Body of pancreas (tissue), 4 donors: ENCODE measurements at regions not wholly inside any gene's neighbourhood (a gene's known extent, or its start where the extent isn't known, plus 50 kb on each side); places are given as distances from the start of the nearest gene placed in this dataset.
"Not testable (repeated sequence)": the region's sequence is repeated elsewhere in the genome, so short reads cannot be mapped to it uniquely, and the experiment has no call there.

Experiments
- ATAC-seq: fragments of 150-250 bp; one replicate; pipeline ENCODE4 v1.9.1; 2016
- DNase-seq, 4 donors: peaks; one replicate each; pipeline ENCODE4 v3.0.0-alpha.2; 2019
- H3K27ac ChIP-seq, 4 donors: fragments of 200-600 bp; sonication (generic); 1 replicate in 3 of 4; 2 replicates in 1 of 4; pipeline versions ENCODE4 v1.5.1 to v1.6.1; 2016 to 2019; ENCODE audit warnings: mild to moderate bottlenecking in 1 of 4, mixed read lengths in 1 of 4, moderate library complexity in 1 of 4
- H3K27me3 ChIP-seq, 2 donors: fragments of 200-600 bp; sonication (generic); one replicate each; pipeline ENCODE4 v1.6.0; 2016; ENCODE audit warnings: mild to moderate bottlenecking in 1 of 2
- H3K36me3 ChIP-seq, 2 donors: fragments of 200-600 bp; sonication (generic); replicated peaks in 1 of 2; 2 replicates each; pipeline ENCODE4 v1.5.1; 2016; ENCODE audit warnings: low read depth in 2 of 2; ENCODE audit not compliant: insufficient read depth in 1 of 2
- H3K4me1 ChIP-seq: fragments of 200-600 bp; sonication (generic); one replicate; pipeline ENCODE4 v1.6.0; 2016
- H3K4me3 ChIP-seq, 2 donors: fragments of 200-600 bp; sonication (generic); 1 replicate in 1 of 2; 2 replicates in 1 of 2; pipeline ENCODE4 v1.5.1; 2016 to 2019
- H3K9me3 ChIP-seq, 3 donors: fragments of 200-600 bp; sonication (generic); 1 replicate in 2 of 3; 2 replicates in 1 of 3; pipeline ENCODE4 v1.5.1; 2016
- POLR2A ChIP-seq, 3 donors: fragments of 450-650 bp; IDR thresholded peaks; one replicate each; pipeline ENCODE4 v1.6.1; 2016; ENCODE audit warnings: antibody characterized with exemption in 3 of 3, mild to moderate bottlenecking in 2 of 3
- WGBS, 2 donors: methylation state at CpG; one replicate each; pipeline ENCODE4 v1.1.5; 2017; 5-methylcytosine and 5-hydroxymethylcytosine counted together
- intact Hi-C: fragments of 100-400 bp; cut with DNase I; formaldehyde crosslinking; loops from one replicate; pipeline ENCODE4 v1.15.1; 2023
- TF ChIP-seq, protein P1 (sequence below), 7 experiments: fragments of 450-650 bp in 4 of 7; fragments of 200-600 bp in 3 of 7; sonication (generic) in 3 of 7; IDR thresholded peaks; one replicate each; pipeline ENCODE4 v1.5.1; 2016 to 2019; ENCODE audit warnings: antibody characterized with exemption in 7 of 7

DNA sequence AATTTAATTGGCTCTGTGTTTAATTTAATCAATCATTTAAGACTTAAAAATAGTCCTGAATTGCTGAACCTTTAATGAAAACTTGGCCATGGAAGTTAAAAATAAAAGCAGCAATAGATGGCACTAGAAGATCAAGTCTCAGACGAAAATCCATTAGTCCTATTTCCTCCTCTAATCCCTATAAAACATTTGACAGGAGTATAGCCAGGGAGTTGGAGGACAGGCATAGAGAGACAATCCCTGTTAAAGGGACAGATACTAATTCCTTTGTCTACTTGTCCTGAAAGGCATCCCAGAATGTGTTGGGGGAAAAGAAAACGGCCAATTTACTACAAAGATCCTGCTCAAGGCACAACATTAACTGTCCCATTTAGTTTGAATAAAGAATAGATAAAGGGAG is 276.3 kb upstream of the TACR3 start:
- H3K4me3 ChIP-seq = no peak overlapping the region
- no peak overlapping the region for H3K27ac ChIP-seq
- no peak for ATAC-seq
- intact Hi-C loops = no loop called here
- no peaks in the 10 kb centered on the region for H3K27me3 ChIP-seq
- peaks cover 11% of the 10 kb centered on the region for H3K4me1 ChIP-seq
- DNase-seq = no peak
- no peaks in the 10 kb centered on the region for H3K9me3 ChIP-seq
- TF ChIP-seq, protein P1, sequence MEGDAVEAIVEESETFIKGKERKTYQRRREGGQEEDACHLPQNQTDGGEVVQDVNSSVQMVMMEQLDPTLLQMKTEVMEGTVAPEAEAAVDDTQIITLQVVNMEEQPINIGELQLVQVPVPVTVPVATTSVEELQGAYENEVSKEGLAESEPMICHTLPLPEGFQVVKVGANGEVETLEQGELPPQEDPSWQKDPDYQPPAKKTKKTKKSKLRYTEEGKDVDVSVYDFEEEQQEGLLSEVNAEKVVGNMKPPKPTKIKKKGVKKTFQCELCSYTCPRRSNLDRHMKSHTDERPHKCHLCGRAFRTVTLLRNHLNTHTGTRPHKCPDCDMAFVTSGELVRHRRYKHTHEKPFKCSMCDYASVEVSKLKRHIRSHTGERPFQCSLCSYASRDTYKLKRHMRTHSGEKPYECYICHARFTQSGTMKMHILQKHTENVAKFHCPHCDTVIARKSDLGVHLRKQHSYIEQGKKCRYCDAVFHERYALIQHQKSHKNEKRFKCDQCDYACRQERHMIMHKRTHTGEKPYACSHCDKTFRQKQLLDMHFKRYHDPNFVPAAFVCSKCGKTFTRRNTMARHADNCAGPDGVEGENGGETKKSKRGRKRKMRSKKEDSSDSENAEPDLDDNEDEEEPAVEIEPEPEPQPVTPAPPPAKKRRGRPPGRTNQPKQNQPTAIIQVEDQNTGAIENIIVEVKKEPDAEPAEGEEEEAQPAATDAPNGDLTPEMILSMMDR (IDR thresholded peaks at IDR 0.05) = peak in 4 of 7 experiments; percentile 17 to 28 (median 24)
- no peak for TF ChIP-seq POLR2A (IDR thresholded peaks at IDR 0.05)
- no peaks in the 10 kb centered on the region for H3K36me3 ChIP-seq
- WGBS, 2 donors = 11 to 14% methylated on average over 2 of the region's 2 CpGs

DNA sequence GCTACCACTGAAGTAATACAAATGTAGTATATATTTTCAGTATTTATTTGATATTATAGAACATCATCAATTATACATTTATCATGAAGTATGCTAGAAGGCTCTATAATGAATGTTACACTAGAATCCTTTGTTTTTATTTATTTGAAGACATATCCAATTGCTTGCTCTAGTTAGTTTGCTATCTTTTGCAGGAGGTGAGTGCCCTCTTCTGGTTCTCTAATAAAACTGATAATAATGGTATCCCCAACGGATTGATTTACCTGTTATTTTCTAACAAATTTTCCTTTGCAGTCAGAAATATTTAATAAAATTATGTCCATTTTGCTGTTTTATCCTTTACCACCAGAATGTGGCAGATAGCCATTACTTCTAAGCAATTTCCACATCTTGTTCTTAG is 274.3 kb upstream of the TACR3 start:
- Histone ChIP-seq H3K36me3 (no peaks in the 10 kb centered on the region), H3K27me3 (no peaks in the 10 kb centered on the region), H3K27ac (no peak overlapping the region), H3K9me3 (no peaks in the 10 kb centered on the region), H3K4me3 (no peak overlapping the region), H3K4me1 (peaks cover 11% of the 10 kb centered on the region)
- DNase-seq (no peak), ATAC-seq (no peak)
- intact Hi-C loops = no loop called here
- 30% methylated on average over 1 of the region's 1 CpG for WGBS, 2 donors
- TF ChIP-seq POLR2A (IDR thresholded peaks at IDR 0.05) = no peak
- TF ChIP-seq, protein P1 (IDR thresholded peaks at IDR 0.05) = no peak

DNA sequence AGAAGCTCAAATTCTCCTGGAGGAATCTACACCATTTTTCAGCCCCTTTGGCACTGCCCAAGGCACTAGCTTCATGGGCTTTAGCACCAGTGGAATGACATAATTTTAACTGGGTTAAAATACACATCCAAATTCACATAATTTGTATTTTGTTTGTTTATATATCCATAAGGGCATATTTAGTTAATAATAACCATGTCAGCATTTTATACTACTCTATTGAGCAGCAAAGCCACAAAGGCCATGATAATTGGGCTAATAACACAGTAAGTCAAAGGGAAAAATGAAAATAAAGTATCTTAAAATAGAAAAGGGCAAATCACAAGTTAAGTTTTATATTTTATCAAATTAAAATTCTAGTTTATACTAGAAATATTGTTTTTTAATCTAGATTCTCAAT is 262.7 kb upstream of the TACR3 start:
- Histone ChIP-seq H3K27me3 (no peaks in the 10 kb centered on the region), H3K36me3 (no peaks in the 10 kb centered on the region), H3K27ac (no peak overlapping the region), H3K4me1 (no peaks in the 10 kb centered on the region), H3K9me3 (peaks cover 0 to 4% (median 0%) of the 10 kb centered on the region in 3 donors), H3K4me3 (no peak overlapping the region)
- no peak for ATAC-seq
- DNase-seq = no peak
- TF ChIP-seq, protein P1 (IDR thresholded peaks at IDR 0.05) = no peak
- TF ChIP-seq POLR2A (IDR thresholded peaks at IDR 0.05) = no peak
- intact Hi-C loops = no loop called here

DNA sequence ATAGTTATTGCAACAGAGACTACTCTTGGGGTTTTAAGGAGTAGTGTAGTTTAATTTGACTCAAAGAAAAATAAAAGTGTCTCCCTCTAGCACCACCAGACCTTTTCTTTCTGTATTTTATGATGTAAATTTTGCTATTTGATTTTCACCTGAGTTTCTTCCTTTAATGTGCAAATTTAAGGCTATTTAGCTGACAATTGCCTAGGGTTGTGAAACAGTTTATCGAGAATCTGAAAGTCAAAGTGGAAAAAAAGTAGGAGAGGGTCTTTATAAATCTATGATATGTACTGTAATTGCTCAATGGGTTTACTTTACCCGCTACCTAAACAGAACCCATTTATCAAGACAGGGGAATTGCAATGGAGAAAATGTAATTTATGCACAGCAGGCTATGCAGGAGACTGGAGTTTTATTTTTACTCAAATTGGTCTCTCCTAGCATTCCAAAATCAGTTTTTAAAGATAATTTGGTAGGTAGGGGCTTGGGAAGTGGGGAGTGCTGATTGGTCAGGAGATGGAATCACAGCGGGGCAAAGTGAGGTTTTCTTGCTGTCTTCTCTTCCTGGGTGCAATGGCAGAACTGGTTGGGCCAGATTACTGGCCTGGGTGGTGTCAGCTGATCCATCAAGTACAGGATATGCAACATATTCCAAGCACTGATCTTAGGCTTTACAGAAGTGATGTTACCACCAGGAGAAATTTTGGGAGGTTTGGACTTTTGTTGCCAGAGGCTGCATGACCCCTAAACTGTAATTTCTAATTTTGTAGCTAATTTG is 228.6 kb upstream of the TACR3 start:
- ATAC-seq (no peak), DNase-seq (no peak)
- H3K4me3 ChIP-seq = no peak overlapping the region
- intact Hi-C loops = no loop called here
- H3K27ac ChIP-seq = no peak overlapping the region
- no peaks in the 10 kb centered on the region for H3K9me3 ChIP-seq
- WGBS, 2 donors = 32 to 47% methylated on average over 3 of the region's 3 CpGs
- no peaks in the 10 kb centered on the region for H3K27me3 ChIP-seq
- TF ChIP-seq, protein P1 (IDR thresholded peaks at IDR 0.05) = no peak
- no peak for TF ChIP-seq POLR2A (IDR thresholded peaks at IDR 0.05)
- H3K36me3 ChIP-seq = no peaks in the 10 kb centered on the region
- no peaks in the 10 kb centered on the region for H3K4me1 ChIP-seq

DNA sequence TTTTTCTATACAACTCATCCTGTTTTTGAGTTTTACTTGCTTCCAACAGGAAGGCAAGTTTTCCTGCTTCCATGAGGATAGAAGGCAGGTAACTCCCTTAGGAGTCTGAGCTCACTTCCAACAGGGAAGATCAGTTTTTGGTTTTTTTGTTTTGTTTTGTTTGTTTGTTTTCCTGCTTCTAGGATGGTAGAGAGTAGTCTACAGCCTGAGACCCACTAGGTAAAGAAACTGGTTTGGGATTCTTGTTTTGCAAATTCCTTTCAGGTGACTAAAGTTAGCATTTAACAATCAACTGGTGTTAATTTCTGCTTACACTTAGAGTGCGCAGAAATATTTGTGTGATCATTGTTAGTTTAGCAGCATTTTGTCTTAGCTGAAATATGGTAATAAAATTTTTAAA is 227.8 kb upstream of the TACR3 start:
- H3K4me3 ChIP-seq = no peak overlapping the region
- no peaks in the 10 kb centered on the region for H3K27me3 ChIP-seq
- no peaks in the 10 kb centered on the region for H3K4me1 ChIP-seq
- DNase-seq (no peak), ATAC-seq (no peak)
- intact Hi-C loops = no loop called here
- TF ChIP-seq, protein P1 (IDR thresholded peaks at IDR 0.05) = no peak
- no peak for TF ChIP-seq POLR2A (IDR thresholded peaks at IDR 0.05)
- H3K9me3 ChIP-seq = no peaks in the 10 kb centered on the region
- no peaks in the 10 kb centered on the region for H3K36me3 ChIP-seq
- H3K27ac ChIP-seq = no peak overlapping the region
- 64 to 74% methylated on average over 1 of the region's 1 CpG for WGBS, 2 donors

DNA sequence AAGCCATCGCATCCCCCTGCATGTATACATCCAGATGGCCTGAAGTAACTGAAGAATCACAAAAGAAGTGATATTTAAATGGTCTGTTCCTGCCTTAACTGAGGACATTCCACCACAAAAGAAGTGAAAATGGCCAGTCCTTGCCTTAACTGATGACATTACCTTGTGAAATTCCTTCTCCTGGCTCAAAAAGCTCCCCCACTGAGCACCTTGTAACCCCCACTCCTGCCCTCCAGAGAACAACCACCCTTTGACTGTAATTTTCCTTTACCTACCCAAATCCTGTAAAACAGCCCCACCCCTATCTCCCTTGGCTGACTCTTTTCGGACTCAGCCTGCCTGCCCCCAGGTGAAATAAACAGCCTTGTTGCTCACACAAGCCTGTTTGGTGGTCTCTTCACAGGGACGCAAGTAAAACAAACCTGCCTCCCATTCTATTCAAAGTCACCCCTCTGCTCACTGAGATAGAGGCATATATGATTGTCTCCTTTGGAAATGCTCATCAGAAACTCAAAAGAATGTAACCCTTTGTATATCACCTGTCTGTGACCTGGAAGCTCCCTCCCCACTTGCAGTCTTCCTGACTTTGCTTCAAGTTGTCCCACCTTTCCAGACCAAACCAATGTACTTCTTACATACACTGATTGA is 227.0 kb upstream of the TACR3 start:
- intact Hi-C loops, DNase-seq, H3K4me3 ChIP-seq, H3K9me3 ChIP-seq, H3K4me1 ChIP-seq, H3K27me3 ChIP-seq, H3K27ac ChIP-seq, ATAC-seq, H3K36me3 ChIP-seq: not testable (repeated sequence)
- WGBS, 2 donors = 54 to 63% methylated on average over 3 of the region's 3 CpGs
